GM03348 (cell line): ENCODE measurements at regions not wholly inside any gene's neighbourhood (a gene's known extent, or its start where the extent isn't known, plus 50 kb on each side); places are given as distances from the start of the nearest gene placed in this dataset.
A peak's percentile ranks its signal among the peaks of the same experiment; 100 is the strongest.
"Not testable (repeated sequence)": the region's sequence is repeated elsewhere in the genome, so short reads cannot be mapped to it uniquely, and the experiment has no call there.

Experiments
- DNase-seq: peaks from one replicate; pipeline ENCODE4 v3.0.0; 2012; ENCODE audit warnings: low spot score

- peak; percentile 79 for DNase-seq
These were observed 453.0 kb upstream of the CFAP20DC start for GRCh38 chr3:59502806-59503205.

GRCh38 chr3:59499954-59500353 is 450.1 kb upstream of the CFAP20DC start:
- no peak for DNase-seq

GRCh38 chr3:59499000-59499399 is 449.2 kb upstream of the CFAP20DC start:
- no peak for DNase-seq

GRCh38 chr3:59496250-59496649 is 446.4 kb upstream of the CFAP20DC start:
- no peak for DNase-seq

DNA sequence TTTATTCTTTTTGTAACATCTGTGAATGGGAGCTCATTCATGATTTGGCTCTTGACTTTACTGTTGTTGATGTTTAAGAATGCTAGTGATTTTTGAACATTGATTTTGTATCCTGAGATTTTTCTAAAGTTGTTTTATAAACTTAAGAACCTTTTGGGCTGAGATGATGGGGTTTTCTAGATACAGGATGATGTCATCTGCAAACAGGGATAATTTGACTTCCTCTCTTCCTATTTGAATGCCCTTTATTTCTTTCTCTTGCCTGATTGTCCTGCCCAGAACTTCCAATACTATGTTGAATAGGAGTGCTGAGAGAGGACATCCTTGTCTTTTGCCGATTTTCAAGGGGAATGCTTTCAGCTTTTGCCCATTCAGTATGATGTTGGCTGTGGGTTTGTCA is 445.1 kb upstream of the CFAP20DC start:
- not testable (repeated sequence) for DNase-seq

DNA sequence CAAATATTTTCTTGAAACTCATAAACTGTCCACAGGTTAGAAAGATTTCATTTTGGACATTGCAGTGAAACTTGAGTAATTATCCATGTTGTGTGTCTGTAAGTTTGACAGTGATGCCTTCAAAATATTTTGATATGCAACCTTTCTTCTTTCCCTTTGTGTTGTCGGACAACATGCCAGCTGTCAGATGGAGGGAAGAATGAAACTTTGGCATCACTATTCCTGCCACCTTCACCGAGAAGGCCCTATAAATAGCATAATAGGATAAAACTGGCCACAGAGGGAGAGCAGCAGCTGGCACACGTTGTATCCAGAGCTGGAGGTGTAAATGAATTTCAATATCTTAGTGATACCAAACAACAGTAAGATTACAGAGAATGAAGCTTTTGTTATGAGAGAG is 436.7 kb upstream of the CFAP20DC start:
- no peak for DNase-seq

DNA sequence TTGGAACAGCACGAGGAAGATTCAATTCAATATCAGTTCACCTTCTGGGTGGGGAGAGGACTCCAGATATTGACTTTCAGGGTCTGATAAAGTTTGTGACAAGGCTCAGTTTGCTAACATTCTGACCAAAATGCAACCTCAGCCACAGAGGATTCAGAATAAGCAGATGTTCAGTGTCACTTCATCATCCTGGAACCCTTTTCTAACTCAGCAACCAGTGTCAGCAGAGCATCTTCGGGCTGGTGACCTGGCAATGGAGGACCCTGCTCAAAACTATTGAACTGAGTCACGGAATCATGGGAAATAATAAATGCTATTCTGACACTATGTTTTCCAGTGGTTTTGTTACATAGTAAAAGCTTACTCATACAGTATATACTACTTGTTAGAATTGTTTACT is 433.4 kb upstream of the CFAP20DC start:
- DNase-seq, result no peak

- peak; percentile 40 for DNase-seq
These were observed 432.9 kb upstream of the CFAP20DC start for GRCh38 chr3:59482684-59483083.

GRCh38 chr3:59481776-59482400 is 432.1 kb upstream of the CFAP20DC start:
- no peak for DNase-seq

DNA sequence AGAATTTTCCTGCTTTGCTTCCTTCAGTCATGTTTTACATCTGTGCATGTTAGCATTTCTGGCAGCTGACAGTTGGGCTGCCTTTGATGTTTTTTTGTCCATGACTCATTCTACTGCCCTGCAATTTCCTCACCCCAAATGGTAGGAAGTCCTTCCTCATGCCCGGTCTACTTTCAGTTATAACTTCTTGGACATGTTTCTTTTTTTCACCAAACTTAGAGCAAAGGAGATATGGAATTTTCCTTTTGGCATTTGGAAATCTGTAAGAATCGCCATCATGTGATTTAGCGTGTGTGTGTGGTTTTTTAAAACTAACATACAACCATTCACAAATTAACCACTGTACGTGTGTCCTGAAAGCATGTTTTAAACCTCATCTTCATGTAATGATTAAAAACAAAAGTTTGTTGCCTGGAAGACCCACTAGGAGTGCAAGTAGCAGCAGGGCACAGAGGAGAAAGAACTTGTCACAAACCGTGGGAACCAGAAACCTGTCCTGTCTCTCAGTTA is 430.7 kb upstream of the CFAP20DC start:
- DNase-seq, result peak; percentile 72

GRCh38 chr3:59473636-59474035 is 423.8 kb upstream of the CFAP20DC start:
- no peak for DNase-seq

- peak; percentile 29 for DNase-seq
These were observed 422.7 kb upstream of the CFAP20DC start for GRCh38 chr3:59472541-59472940.

DNA sequence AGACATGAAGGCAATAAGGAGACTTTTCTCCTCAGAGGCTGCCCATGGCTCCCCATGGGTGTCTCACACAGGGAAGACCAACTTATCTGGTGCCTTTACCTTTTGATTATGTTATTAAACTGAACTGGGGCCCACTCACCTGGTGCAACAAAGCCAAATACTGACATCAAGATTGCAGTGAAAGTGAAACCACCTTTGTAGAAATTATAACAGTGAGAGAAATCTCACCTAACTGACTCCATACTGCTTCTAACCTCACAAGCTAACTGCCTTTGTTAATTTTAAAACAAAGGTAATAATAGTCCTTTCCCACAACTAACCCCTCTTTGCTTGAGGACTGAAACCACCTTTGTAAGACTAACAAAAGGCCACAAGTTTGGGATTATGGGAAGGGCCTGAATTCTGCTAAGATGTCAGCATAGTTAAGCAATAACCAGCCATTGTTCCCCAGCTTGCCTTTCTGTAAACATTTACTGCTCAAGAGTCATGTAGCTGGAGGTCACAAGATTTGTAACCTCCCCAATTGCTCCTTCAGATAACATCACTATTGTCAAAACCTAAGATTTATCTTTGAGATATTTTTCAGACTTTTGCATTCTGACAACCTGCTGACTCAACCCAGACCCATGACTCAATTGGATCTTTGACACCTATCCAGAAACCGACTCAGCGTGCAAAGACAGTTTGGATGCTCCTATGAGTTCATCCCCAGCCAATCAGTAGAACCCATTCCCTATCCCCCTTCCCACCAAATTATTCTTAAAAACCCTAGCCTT is 420.3 kb upstream of the CFAP20DC start:
- peak; percentile 10 for DNase-seq

DNA sequence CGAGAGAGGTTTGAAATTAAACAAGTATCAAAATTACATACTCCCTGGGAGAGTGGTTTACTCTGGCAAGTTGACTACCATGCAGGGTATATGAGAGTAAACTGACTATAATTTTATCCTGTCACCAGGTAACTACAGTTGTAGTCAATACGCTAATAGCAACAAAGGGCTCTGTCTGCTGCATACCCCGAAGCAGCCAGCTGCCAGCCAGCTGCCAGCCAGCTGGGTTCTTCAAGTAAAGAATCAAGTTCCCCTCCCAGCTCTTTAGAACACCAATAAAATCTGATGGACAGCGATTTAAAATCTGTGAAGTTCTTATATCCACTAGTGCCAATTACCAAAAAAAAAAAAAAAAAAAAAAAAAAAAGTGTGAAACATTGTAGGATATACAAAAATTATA is 417.7 kb upstream of the CFAP20DC start:
- no peak for DNase-seq

DNA sequence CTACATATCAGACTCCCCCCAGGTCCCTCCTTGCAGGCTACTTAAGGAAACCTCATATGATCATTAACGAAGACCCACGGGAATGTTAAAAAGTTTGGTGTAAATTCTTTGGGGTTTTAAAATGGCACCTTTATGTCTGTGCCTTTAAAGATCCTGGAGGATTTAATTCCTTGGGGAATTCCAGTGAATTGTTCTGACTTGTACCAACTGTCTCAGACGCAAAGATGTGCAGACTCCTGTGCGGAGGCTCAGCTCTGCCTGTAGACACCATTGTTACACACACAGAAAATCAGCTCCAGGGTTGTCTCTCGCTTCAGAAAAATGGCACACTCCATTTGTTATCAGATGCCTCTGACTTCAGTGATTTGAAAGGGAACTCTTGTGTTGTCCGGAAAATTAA is 414.4 kb upstream of the CFAP20DC start:
- DNase-seq, result no peak

- no peak for DNase-seq
These were observed 413.4 kb upstream of the CFAP20DC start for GRCh38 chr3:59463253-59463652.

GRCh38 chr3:59460068-59460467 is 410.2 kb upstream of the CFAP20DC start:
- DNase-seq, result no peak

GRCh38 chr3:59456852-59457485 is 407.1 kb upstream of the CFAP20DC start:
- no peak for DNase-seq

GRCh38 chr3:59451800-59452746 is 402.2 kb upstream of the CFAP20DC start:
- DNase-seq, result no peak

- no peak for DNase-seq
These were observed 401.3 kb upstream of the CFAP20DC start for GRCh38 chr3:59450946-59451763.

DNA sequence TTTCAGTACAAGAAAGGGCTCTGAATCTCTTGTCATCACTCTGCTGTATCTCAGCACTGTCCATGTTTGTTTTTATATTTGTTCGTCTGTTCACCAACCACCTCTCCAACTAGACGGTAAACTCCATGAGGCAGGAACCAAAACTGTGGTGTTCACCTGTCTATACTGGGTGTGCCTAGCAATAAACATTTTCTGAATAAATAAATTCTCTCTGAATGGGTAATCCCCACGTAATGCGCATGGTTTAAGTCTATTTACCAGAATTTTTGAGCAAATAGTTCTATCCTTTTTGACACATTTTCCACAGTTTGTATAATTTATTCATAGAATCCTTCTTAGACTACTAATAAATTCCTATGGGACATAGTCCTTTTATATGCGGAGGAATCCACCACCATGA is 400.6 kb upstream of the CFAP20DC start:
- DNase-seq, result no peak
